Endothelial cell of umbilical vein (primary cell): ENCODE measurements at regions not wholly inside any gene's neighbourhood (a gene's known extent, or its start where the extent isn't known, plus 50 kb on each side); places are given as distances from the start of the nearest gene placed in this dataset.

Experiments used
- BruUV-seq: library from RNA; stranded (reverse); fragments of 400-500 nt; replicated peaks from 2 replicates; lab custom pipeline; 2021; lab: Mats Ljungman, UMichigan
- CTCF ChIA-PET: fragments of 300-600, 350-600 bp; sonication (Branson Sonifier 250); formaldehyde crosslinking; loops from one replicate; lab custom pipeline; 2021; ENCODE audit warnings: antibody characterized with exemption, inconsistent platforms; lab: Charles Lee
- POLR2A ChIA-PET: fragments of 300-600, 350-600 bp; sonication (Branson Sonifier 250); formaldehyde crosslinking; loops from one replicate; lab custom pipeline; 2021; ENCODE audit warnings: antibody characterized with exemption, inconsistent platforms; lab: Charles Lee
- DNase-seq: peaks from one replicate; pipeline ENCODE4 v3.0.0-alpha.2; 2011; ENCODE audit warnings: low read depth, low spot score
- FAIRE-seq: peaks from 2 replicates; lab custom pipeline; 2011; peaks lifted over from hg19 to GRCh38; lab: Jason Lieb, UNC
- H2AFZ ChIP-seq: 2 replicates; pipeline ENCODE4 v1.6.0; 2012; ENCODE audit warnings: low read depth, low read length, control low read depth, inconsistent platforms
- H3K27ac ChIP-seq: 2 replicates; pipeline ENCODE4 v1.5.1; 2011; ENCODE audit warnings: low read depth, mild to moderate bottlenecking, control low read depth, low read length, moderate library complexity; ENCODE audit not compliant: insufficient read depth
- H3K27me3 ChIP-seq, 2 experiments: 2 replicates each; pipeline versions ENCODE4 v1.6.0 to v1.6.1; 2011; ENCODE audit warnings: low read length in 2 of 2, mixed read lengths in 1 of 2; ENCODE audit not compliant: control insufficient read depth in 2 of 2, insufficient read depth in 2 of 2
- H3K36me3 ChIP-seq, 2 experiments: 2 replicates in 1 of 2; 3 replicates in 1 of 2; pipeline ENCODE4 v1.5.1; 2011; ENCODE audit warnings: low read length in 2 of 2, mild to moderate bottlenecking in 1 of 2, moderate library complexity in 1 of 2; ENCODE audit not compliant: control insufficient read depth in 2 of 2, insufficient read depth in 2 of 2; ENCODE audit errors: extremely low read depth in 1 of 2
- H3K4me1 ChIP-seq: 3 replicates; pipeline ENCODE4 v1.5.1; 2011; ENCODE audit warnings: mild to moderate bottlenecking, low read length; ENCODE audit not compliant: control insufficient read depth, insufficient read depth; ENCODE audit errors: extremely low read depth
- H3K4me2 ChIP-seq: 2 replicates; pipeline ENCODE4 v1.6.1; 2011; ENCODE audit warnings: low read length, control low read depth, mixed read lengths; ENCODE audit not compliant: insufficient read depth
- H3K4me3 ChIP-seq, 3 experiments: fragments of 200-600 bp in 1 of 3; sonication (generic), shearing (Covaris generic) in 1 of 3; replicated peaks in 1 of 3; 2 replicates each; pipeline ENCODE4 v1.5.1; 2011 to 2016; ENCODE audit warnings: control low read depth in 3 of 3, low read length in 3 of 3, mild to moderate bottlenecking in 2 of 3, inconsistent platforms in 1 of 3, low read depth in 1 of 3, moderate library complexity in 1 of 3; ENCODE audit not compliant: insufficient read depth in 1 of 3
- H3K79me2 ChIP-seq: 2 replicates; pipeline ENCODE4 v1.6.0; 2012; ENCODE audit warnings: low read length, inconsistent platforms; ENCODE audit not compliant: control insufficient read depth, insufficient read depth
- H3K9ac ChIP-seq: replicated peaks from 2 replicates; pipeline ENCODE3; 2011; ENCODE audit warnings: low read length, control low read depth; ENCODE audit not compliant: insufficient read depth; ENCODE audit errors: extremely low read depth
- H3K9me1 ChIP-seq: replicated peaks from 3 replicates; pipeline ENCODE4 v1.6.0; 2011; ENCODE audit warnings: mild to moderate bottlenecking, low read length; ENCODE audit not compliant: control insufficient read depth, insufficient read depth; ENCODE audit errors: extremely low read depth
- H3K9me3 ChIP-seq: replicated peaks from 2 replicates; pipeline ENCODE4 v1.5.1; 2012; ENCODE audit warnings: low read length, inconsistent platforms; ENCODE audit not compliant: control insufficient read depth, insufficient read depth
- H4K20me1 ChIP-seq: replicated peaks from 2 replicates; pipeline ENCODE3; 2011; ENCODE audit warnings: mild to moderate bottlenecking, low read length; ENCODE audit not compliant: control insufficient read depth, insufficient read depth; ENCODE audit errors: extremely low read depth
- CTCF ChIP-seq, 2 donors: IDR thresholded peaks; 1 replicate in 1 of 2; 2 replicates in 1 of 2; pipeline ENCODE4 v1.5.1; 2011; ENCODE audit warnings: low read length in 2 of 2, mild to moderate bottlenecking in 2 of 2, moderate library complexity in 2 of 2, control low read depth in 1 of 2, inconsistent platforms in 1 of 2, low read depth in 1 of 2; ENCODE audit not compliant: insufficient read depth in 1 of 2; ENCODE audit errors: extremely low read depth in 1 of 2
- EZH2 ChIP-seq: IDR thresholded peaks from 2 replicates; pipeline ENCODE4 v1.6.1; 2012; ENCODE audit warnings: borderline replicate concordance, low read depth, mild to moderate bottlenecking, moderate library complexity, low read length, inconsistent platforms; ENCODE audit not compliant: severe bottlenecking
- FOS ChIP-seq: IDR thresholded peaks from 2 replicates; pipeline ENCODE4 v1.6.1; 2011; ENCODE audit warnings: mild to moderate bottlenecking, low read length, moderate library complexity, borderline replicate concordance; ENCODE audit not compliant: insufficient read depth
- GATA2 ChIP-seq: IDR thresholded peaks from 2 replicates; pipeline ENCODE4 v1.7.0; 2011; ENCODE audit warnings: low read depth, mild to moderate bottlenecking, moderate library complexity, mixed read lengths, low read length; ENCODE audit not compliant: insufficient read length, insufficient read depth
- JUN ChIP-seq: IDR thresholded peaks from 2 replicates; pipeline ENCODE4 v1.6.1; 2011; ENCODE audit warnings: borderline replicate concordance, low read depth; ENCODE audit not compliant: insufficient read length, insufficient read depth
- MYC ChIP-seq: IDR thresholded peaks from one replicate; pipeline ENCODE4 v1.6.1; 2011; ENCODE audit warnings: mild to moderate bottlenecking, low read depth, low read length
- POLR2A ChIP-seq: IDR thresholded peaks from 2 replicates; pipeline ENCODE4 v1.6.1; 2012; ENCODE audit warnings: low read depth, mild to moderate bottlenecking, control low read depth, low read length
- POLR2AphosphoS5 ChIP-seq: IDR thresholded peaks from 2 replicates; pipeline ENCODE4 v1.6.1; 2012; ENCODE audit warnings: low read depth, mild to moderate bottlenecking, control low read depth, low read length, moderate library complexity; ENCODE audit not compliant: insufficient read depth
- dilution Hi-C: fragments of 300-500 bp; cut with MboI; formaldehyde crosslinking; loops from one replicate; pipeline ENCODE4 v1.15.0; 2019; ENCODE audit warnings: low sequenced_read_pairs; ENCODE audit not compliant: extremely low pct_ligation_motif_present
- intact Hi-C: fragments of 100-400 bp; cut with micrococcal nuclease; formaldehyde crosslinking; loops from one replicate; pipeline ENCODE4 v1.10.0; 2022
- TF ChIP-seq, protein P1 (sequence below): IDR thresholded peaks from 2 replicates; pipeline ENCODE4 v1.6.1; 2011; ENCODE audit not compliant: insufficient read depth, insufficient read length

GRCh38 chr17:77875051-77875780, 83.3 kb upstream of the TNRC6C start:
- TF ChIP-seq GATA2, result no peak
- no peak for TF ChIP-seq MYC
- TF ChIP-seq, protein P1, sequence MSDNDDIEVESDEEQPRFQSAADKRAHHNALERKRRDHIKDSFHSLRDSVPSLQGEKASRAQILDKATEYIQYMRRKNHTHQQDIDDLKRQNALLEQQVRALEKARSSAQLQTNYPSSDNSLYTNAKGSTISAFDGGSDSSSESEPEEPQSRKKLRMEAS, result no peak
- no peak for TF ChIP-seq FOS
- no peak for TF ChIP-seq EZH2
- no peak for TF ChIP-seq POLR2A
- no peak for TF ChIP-seq CTCF (IDR thresholded peaks at IDR 0.05; ENCODE audit: extremely low read depth in 1 of 2, insufficient read depth in 1 of 2, low read depth in 1 of 2, low read length in 2 of 2)
- no peak for TF ChIP-seq JUN
- TF ChIP-seq POLR2AphosphoS5, result no peak
- BruUV-seq, result no TSS peak
- Histone ChIP-seq H3K4me2 (no peak overlapping the region), H3K4me3 (no peak overlapping the region), H3K9me3 (no peaks in the 10 kb centered on the region), H3K27me3 (no peaks in the 10 kb centered on the region), H2AFZ (no peak overlapping the region), H3K79me2 (no peaks in the 10 kb centered on the region), H3K9ac (no peak overlapping the region), H3K27ac (no peak overlapping the region), H3K4me1 (no peaks in the 10 kb centered on the region), H4K20me1 (no peaks in the 10 kb centered on the region), H3K36me3 (no peaks in the 10 kb centered on the region), H3K9me1 (no peaks in the 10 kb centered on the region)
- DNase-seq (no peak), FAIRE-seq (no peak)
- intact Hi-C loops, result no loop called here
- CTCF ChIA-PET, result interaction anchor here (0.9 to 1.1 kb wide), 2 partner anchors 12 to 138 kb away, joined by 3 read pairs; no protein-coding TSS in a partner anchor
- dilution Hi-C loops, result no loop called here
- POLR2A ChIA-PET, result no interaction called here
